HEK293 (cell line): ENCODE measurements at regions not wholly inside any gene's neighbourhood (a gene's known extent, or its start where the extent isn't known, plus 50 kb on each side); places are given as distances from the start of the nearest gene placed in this dataset.
A peak's percentile ranks its signal among the peaks of the same experiment; 100 is the strongest.

ENCODE experiments used
- CTCF ChIA-PET: fragments of 350-600 bp; formaldehyde crosslinking; extraction: SDS; loops from one replicate; lab custom pipeline; 2021; ENCODE audit warnings: antibody characterized with exemption; lab: Yijun Ruan, JAX
- POLR2A ChIA-PET: fragments of 300-600 bp; formaldehyde crosslinking; extraction: SDS; loops from one replicate; lab custom pipeline; 2020; ENCODE audit warnings: antibody characterized with exemption, inconsistent platforms; lab: Yijun Ruan, JAX
- H3K27ac ChIP-seq: fragments of 200-500 bp; sonication (Bioruptor generic); 2 replicates; pipeline ENCODE4 v1.5.1; 2014; ENCODE audit warnings: low read depth, low read length, control low read depth, inconsistent platforms; ENCODE audit errors: extremely low read depth
- H3K36me3 ChIP-seq, 2 experiments: fragments of 200-500 bp in 1 of 2; sonication (Bioruptor generic) in 1 of 2; 1 replicate in 1 of 2; 2 replicates in 1 of 2; pipeline ENCODE4 v1.5.1; 2014 to 2017; ENCODE audit warnings: inconsistent platforms in 2 of 2, low read length in 2 of 2; ENCODE audit not compliant: control insufficient read depth in 2 of 2, insufficient read depth in 1 of 2
- H3K4me1 ChIP-seq: fragments of 200-500 bp; sonication (Bioruptor generic); 2 replicates; pipeline ENCODE4 v1.5.1; 2014; ENCODE audit warnings: mild to moderate bottlenecking, low read length, inconsistent platforms; ENCODE audit not compliant: control insufficient read depth, insufficient read depth
- H3K4me3 ChIP-seq: 2 replicates; pipeline ENCODE4 v1.5.1; 2011; ENCODE audit warnings: low read depth, mild to moderate bottlenecking, control low read depth, low read length, moderate library complexity
- H3K9me3 ChIP-seq: fragments of 200-500 bp; sonication (Bioruptor generic); 2 replicates; pipeline ENCODE4 v1.5.1; 2014; ENCODE audit warnings: low read depth, low read length, inconsistent platforms; ENCODE audit not compliant: control insufficient read depth, insufficient read depth
- GLIS2 ChIP-seq: fragments of 450-650 bp; formaldehyde crosslinking; IDR thresholded peaks from 2 replicates; pipeline ENCODE4 v1.5.1; 2016; ENCODE audit warnings: missing biosample characterization, missing genetic modification characterization
- PRDM10 ChIP-seq: fragments of 450-650 bp; formaldehyde crosslinking; IDR thresholded peaks from 2 replicates; pipeline ENCODE4 v1.5.1; 2016; ENCODE audit warnings: missing biosample characterization, missing genetic modification characterization
- SCRT1 ChIP-seq: fragments of 450-650 bp; formaldehyde crosslinking; IDR thresholded peaks from 2 replicates; pipeline ENCODE4 v1.5.1; 2016; ENCODE audit warnings: missing biosample characterization, missing genetic modification characterization, borderline replicate concordance
- WT1 ChIP-seq: fragments of 450-650 bp; formaldehyde crosslinking; IDR thresholded peaks from 2 replicates; pipeline ENCODE4 v1.5.1; 2016; ENCODE audit warnings: missing biosample characterization, missing genetic modification characterization
- ZBTB17 ChIP-seq: fragments of 450-650 bp; formaldehyde crosslinking; IDR thresholded peaks from 2 replicates; pipeline ENCODE4 v1.5.1; 2016; ENCODE audit warnings: missing biosample characterization, missing genetic modification characterization
- ZBTB20 ChIP-seq: fragments of 450-650 bp; formaldehyde crosslinking; IDR thresholded peaks from 2 replicates; pipeline ENCODE4 v1.5.1; 2016; ENCODE audit warnings: missing biosample characterization, missing genetic modification characterization
- ZBTB44 ChIP-seq: fragments of 450-650 bp; IDR thresholded peaks from 2 replicates; pipeline ENCODE4 v1.5.1; 2018; ENCODE audit warnings: missing biosample characterization, mild to moderate bottlenecking, missing genetic modification characterization
- ZNF114 ChIP-seq: fragments of 450-650 bp; formaldehyde crosslinking; IDR thresholded peaks from 2 replicates; pipeline ENCODE4 v1.5.0; 2017; ENCODE audit warnings: missing biosample characterization, missing genetic modification characterization
- ZNF146 ChIP-seq: fragments of 450-650 bp; formaldehyde crosslinking; IDR thresholded peaks from 2 replicates; pipeline ENCODE4 v1.5.1; 2016; ENCODE audit warnings: missing biosample characterization, missing genetic modification characterization
- ZNF175 ChIP-seq: fragments of 450-650 bp; formaldehyde crosslinking; IDR thresholded peaks from 2 replicates; pipeline ENCODE4 v1.5.1; 2016; ENCODE audit warnings: missing biosample characterization, missing genetic modification characterization
- ZNF202 ChIP-seq: fragments of 450-650 bp; formaldehyde crosslinking; IDR thresholded peaks from 2 replicates; pipeline ENCODE4 v1.5.1; 2016; ENCODE audit warnings: missing biosample characterization, missing genetic modification characterization, borderline replicate concordance
- ZNF266 ChIP-seq: fragments of 450-650 bp; formaldehyde crosslinking; IDR thresholded peaks from 2 replicates; pipeline ENCODE4 v1.5.1; 2016; ENCODE audit warnings: missing biosample characterization, missing genetic modification characterization, low read depth
- ZNF274 ChIP-seq, 2 experiments: fragments of 200-500 bp in 1 of 2; fragments of 450-650 bp in 1 of 2; sonication (Bioruptor generic) in 1 of 2; formaldehyde crosslinking in 1 of 2; IDR thresholded peaks; 2 replicates each; pipeline versions ENCODE4 v1.5.1 to v1.6.1; 2014 to 2016; ENCODE audit warnings: borderline replicate concordance in 1 of 2, inconsistent platforms in 1 of 2, low read length in 1 of 2, missing biosample characterization in 1 of 2, missing genetic modification characterization in 1 of 2
- ZNF335 ChIP-seq: fragments of 450-650 bp; formaldehyde crosslinking; conservative IDR thresholded peaks from 2 replicates; pipeline ENCODE4 v1.5.1; 2016; ENCODE audit warnings: missing biosample characterization, missing genetic modification characterization
- ZNF354C ChIP-seq: fragments of 450-650 bp; formaldehyde crosslinking; IDR thresholded peaks from 2 replicates; pipeline ENCODE4 v1.5.1; 2016; ENCODE audit warnings: missing biosample characterization, missing genetic modification characterization, low read depth, borderline replicate concordance
- ZNF366 ChIP-seq: fragments of 450-650 bp; formaldehyde crosslinking; conservative IDR thresholded peaks from 2 replicates; pipeline ENCODE4 v1.5.1; 2016; ENCODE audit warnings: missing biosample characterization, missing genetic modification characterization
- ZNF600 ChIP-seq: fragments of 450-650 bp; formaldehyde crosslinking; IDR thresholded peaks from 2 replicates; pipeline ENCODE4 v1.5.1; 2016; ENCODE audit warnings: missing biosample characterization, missing genetic modification characterization
- ZNF626 ChIP-seq: fragments of 450-650 bp; sonication (Bioruptor Pico); formaldehyde crosslinking; IDR thresholded peaks from 2 replicates; pipeline ENCODE4 v1.5.1; 2018; ENCODE audit warnings: missing biosample characterization, missing genetic modification characterization, inconsistent platforms
- ZNF670 ChIP-seq: fragments of 450-650 bp; formaldehyde crosslinking; IDR thresholded peaks from 2 replicates; pipeline ENCODE4 v1.5.1; 2016; ENCODE audit warnings: missing biosample characterization, missing genetic modification characterization, low read depth
- ZNF76 ChIP-seq: fragments of 450-650 bp; formaldehyde crosslinking; IDR thresholded peaks from 2 replicates; pipeline ENCODE4; 2016; ENCODE audit warnings: low read depth, missing biosample characterization, missing genetic modification characterization, borderline replicate concordance
- ZNF843 ChIP-seq: fragments of 450-650 bp; formaldehyde crosslinking; IDR thresholded peaks from 2 replicates; pipeline ENCODE4 v1.5.1; 2016; ENCODE audit warnings: missing biosample characterization, missing genetic modification characterization
- ZSCAN30 ChIP-seq: fragments of 450-650 bp; IDR thresholded peaks from 2 replicates; pipeline ENCODE4 v1.5.1; 2018; ENCODE audit warnings: missing biosample characterization, mild to moderate bottlenecking, missing genetic modification characterization, moderate library complexity
- TF ChIP-seq, protein P1 (sequence below): fragments of 450-650 bp; formaldehyde crosslinking; optimal IDR thresholded peaks from 2 replicates; pipeline ENCODE3; 2016; ENCODE audit warnings: missing biosample characterization, mild to moderate bottlenecking, missing genetic modification characterization
- TF ChIP-seq, protein P2 (sequence below): IDR thresholded peaks from 2 replicates; pipeline ENCODE4 v1.6.1; 2011; ENCODE audit warnings: mild to moderate bottlenecking, low read depth, low read length, borderline replicate concordance
- TF ChIP-seq, protein P3 (sequence below): fragments of 450-650 bp; formaldehyde crosslinking; IDR thresholded peaks from 2 replicates; pipeline ENCODE4 v1.5.1; 2016; ENCODE audit warnings: missing biosample characterization, missing genetic modification characterization

DNA sequence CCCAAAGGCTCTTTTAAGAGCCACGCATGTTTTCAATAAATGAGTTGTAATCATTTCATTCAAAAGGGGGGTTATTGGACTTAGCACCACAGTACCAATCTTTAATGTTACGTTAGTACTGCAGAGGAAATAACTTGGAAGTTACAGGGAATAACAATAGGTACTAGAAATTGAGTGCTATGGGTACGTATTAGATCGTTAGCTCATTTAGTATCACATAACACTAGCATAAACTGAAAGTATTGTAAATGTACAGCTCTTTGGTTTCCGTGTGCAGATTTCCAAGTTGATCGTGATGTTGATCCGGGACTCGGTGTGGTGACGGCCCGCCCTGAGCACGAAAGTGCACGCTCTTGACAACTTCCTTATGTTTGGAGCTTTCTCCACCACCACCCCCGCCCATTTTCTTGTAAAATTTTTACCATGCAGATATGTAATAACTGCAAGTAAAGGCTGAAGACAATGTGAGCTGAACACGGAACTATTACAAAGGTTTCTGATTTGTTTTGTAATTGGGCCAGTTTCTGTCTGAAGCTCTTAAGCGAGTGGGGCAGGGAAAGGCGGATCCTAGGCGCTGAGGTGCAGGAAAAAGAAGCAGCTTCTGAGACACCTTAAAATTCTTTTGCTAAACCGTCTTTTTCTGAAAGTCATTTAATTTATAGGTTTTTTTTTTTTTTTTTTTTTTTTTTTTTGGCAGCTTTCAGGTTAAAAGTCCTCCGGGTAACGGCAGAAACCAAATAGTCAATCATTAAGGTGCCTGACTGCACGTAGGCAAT lies 71.5 kb downstream of the HFE start (continued):
- TF ChIP-seq, protein P1, sequence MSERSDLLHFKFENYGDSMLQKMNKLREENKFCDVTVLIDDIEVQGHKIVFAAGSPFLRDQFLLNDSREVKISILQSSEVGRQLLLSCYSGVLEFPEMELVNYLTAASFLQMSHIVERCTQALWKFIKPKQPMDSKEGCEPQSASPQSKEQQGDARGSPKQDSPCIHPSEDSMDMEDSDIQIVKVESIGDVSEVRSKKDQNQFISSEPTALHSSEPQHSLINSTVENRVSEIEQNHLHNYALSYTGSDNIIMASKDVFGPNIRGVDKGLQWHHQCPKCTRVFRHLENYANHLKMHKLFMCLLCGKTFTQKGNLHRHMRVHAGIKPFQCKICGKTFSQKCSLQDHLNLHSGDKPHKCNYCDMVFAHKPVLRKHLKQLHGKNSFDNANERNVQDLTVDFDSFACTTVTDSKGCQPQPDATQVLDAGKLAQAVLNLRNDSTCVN (tag by site-specific recombination), result no peak
- peak; percentile 86 for TF ChIP-seq ZNF335 (tag by site-specific recombination)
- no peak for TF ChIP-seq ZNF114 (tag by site-specific recombination)
- TF ChIP-seq ZNF76 (tag by site-specific recombination), result no peak
- TF ChIP-seq ZNF146, result no peak
- no peak for TF ChIP-seq GLIS2 (tag by site-specific recombination)
- TF ChIP-seq ZBTB20 (tag by site-specific recombination), result peak; percentile 65
- TF ChIP-seq ZNF274 (IDR thresholded peaks at IDR 0.05; ENCODE audit: low read length), result no peak
- TF ChIP-seq ZNF274 (tag by site-specific recombination; IDR thresholded peaks at IDR 0.05; ENCODE audit: borderline replicate concordance), result no peak
- TF ChIP-seq ZNF670 (tag by site-specific recombination), result no peak
- no peak for TF ChIP-seq ZNF202 (tag by site-specific recombination)
- TF ChIP-seq, protein P2, sequence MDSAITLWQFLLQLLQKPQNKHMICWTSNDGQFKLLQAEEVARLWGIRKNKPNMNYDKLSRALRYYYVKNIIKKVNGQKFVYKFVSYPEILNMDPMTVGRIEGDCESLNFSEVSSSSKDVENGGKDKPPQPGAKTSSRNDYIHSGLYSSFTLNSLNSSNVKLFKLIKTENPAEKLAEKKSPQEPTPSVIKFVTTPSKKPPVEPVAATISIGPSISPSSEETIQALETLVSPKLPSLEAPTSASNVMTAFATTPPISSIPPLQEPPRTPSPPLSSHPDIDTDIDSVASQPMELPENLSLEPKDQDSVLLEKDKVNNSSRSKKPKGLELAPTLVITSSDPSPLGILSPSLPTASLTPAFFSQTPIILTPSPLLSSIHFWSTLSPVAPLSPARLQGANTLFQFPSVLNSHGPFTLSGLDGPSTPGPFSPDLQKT, result peak; percentile 11; the same call in 1 of the 2 replicates
- TF ChIP-seq ZNF843, result no peak
- no peak for TF ChIP-seq SCRT1 (tag by site-specific recombination)
- TF ChIP-seq ZNF626 (tag by site-specific recombination), result no peak
- no peak for TF ChIP-seq ZNF175 (tag by site-specific recombination)
- 0 out of 2 replicates have a peak, but pooled peaks have one; percentile 5 for TF ChIP-seq WT1 (tag by site-specific recombination)
- no peak for TF ChIP-seq ZNF266
- no peak for TF ChIP-seq ZSCAN30 (tag by site-specific recombination)
- TF ChIP-seq ZBTB44 (tag by site-specific recombination), result no peak

GRCh38 chr6:26159357-26160273 lies 72.4 kb downstream of the HFE start:
- CTCF ChIA-PET, result interaction anchor here (0.6 to 1.7 kb wide), 4 partner anchors 9 to 261 kb away, joined by 3 to 7 read pairs (median 3); no protein-coding TSS in a partner anchor
- Histone ChIP-seq H3K4me3 (peak overlapping the region; percentile 49), H3K36me3 (no peaks in the 10 kb centered on the region), H3K4me1 (no peaks in the 10 kb centered on the region), H3K9me3 (no peaks in the 10 kb centered on the region), H3K27ac (no peak overlapping the region)
- POLR2A ChIA-PET, result interaction anchor here (0.6 to 6.3 kb wide), 20 partner anchors 8 to 973 kb away, joined by 3 to 439 read pairs (median 5); a partner anchor contains a TSS
- TF ChIP-seq, protein P3, sequence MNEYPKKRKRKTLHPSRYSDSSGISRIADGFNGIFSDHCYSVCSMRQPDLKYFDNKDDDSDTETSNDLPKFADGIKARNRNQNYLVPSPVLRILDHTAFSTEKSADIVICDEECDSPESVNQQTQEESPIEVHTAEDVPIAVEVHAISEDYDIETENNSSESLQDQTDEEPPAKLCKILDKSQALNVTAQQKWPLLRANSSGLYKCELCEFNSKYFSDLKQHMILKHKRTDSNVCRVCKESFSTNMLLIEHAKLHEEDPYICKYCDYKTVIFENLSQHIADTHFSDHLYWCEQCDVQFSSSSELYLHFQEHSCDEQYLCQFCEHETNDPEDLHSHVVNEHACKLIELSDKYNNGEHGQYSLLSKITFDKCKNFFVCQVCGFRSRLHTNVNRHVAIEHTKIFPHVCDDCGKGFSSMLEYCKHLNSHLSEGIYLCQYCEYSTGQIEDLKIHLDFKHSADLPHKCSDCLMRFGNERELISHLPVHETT (tag by site-specific recombination), result no peak
- TF ChIP-seq PRDM10 (tag by site-specific recombination) (0 out of 2 replicates have a peak, but pooled peaks have one; percentile 6), ZNF354C (no peak), ZBTB17 (tag by site-specific recombination) (peak; percentile 67), ZNF600 (peak; percentile 49; the same call in 1 of the 2 replicates), ZNF335 (tag by site-specific recombination) (peak; percentile 65; the same call in 1 of the 2 replicates), ZNF366 (tag by site-specific recombination) (peak; percentile 82)
